ENCODE measurements at regions not wholly inside any gene's neighbourhood (a gene's known extent, or its start where the extent isn't known, plus 50 kb on each side); places are given as distances from the start of the nearest gene placed in this dataset. TPM values are rescaled to one million over a fixed set of nuclear protein-coding genes. Genes with fewer than 3 reads are reported as not detected.

Small RNA genes lying in the stretch of these regions (small RNA-seq; reads per million reads assigned to genes)
- not detected for gene RN7SL727P (ENCODE audit: insufficient read length, low read depth)

Measured in CD14-positive monocyte (primary cell).